GM12878 (cell line): ENCODE measurements at regions not wholly inside any gene's neighbourhood (a gene's known extent, or its start where the extent isn't known, plus 50 kb on each side); places are given as distances from the start of the nearest gene placed in this dataset.

ENCODE experiments used
- ATAC-seq: fragments of 200-7000 bp; cut with Tn5 transposase; 3 replicates; pipeline ENCODE4 v1.9.1; 2020; ENCODE audit warnings: mild to moderate bottlenecking, moderate library complexity
- BruUV-seq: library from RNA; stranded (reverse); fragments of 400-500 nt; replicated peaks from 2 replicates; lab custom pipeline; 2021; lab: Mats Ljungman, UMichigan
- CTCF ChIA-PET: fragments of 300-600 bp; sonication (Branson Sonifier 250); formaldehyde crosslinking; extraction: SDS; loops from one replicate; lab custom pipeline; 2021; ENCODE audit warnings: inconsistent platforms; lab: Yijun Ruan, JAX
- POLR2A ChIA-PET: fragments of 350-600 bp; formaldehyde crosslinking; extraction: SDS; loops from one replicate; lab custom pipeline; 2021; ENCODE audit warnings: inconsistent platforms; lab: Charles Lee
- RAD21 ChIA-PET: fragments of 300-600 bp; sonication (Branson Sonifier 250); formaldehyde crosslinking; loops from one replicate; lab custom pipeline; 2023; ENCODE audit warnings: antibody characterized with exemption; ENCODE audit not compliant: unreplicated experiment; lab: Charles Lee
- SMC1A ChIA-PET: fragments of 300-600 bp; sonication (Branson Sonifier 250); formaldehyde crosslinking; loops from one replicate; lab custom pipeline; 2023; ENCODE audit not compliant: unreplicated experiment, uncharacterized antibody; lab: Charles Lee
- DNase-seq: peaks from one replicate; pipeline ENCODE4 v3.0.0-alpha.2; 2011; ENCODE audit warnings: low read depth, low spot score
- FAIRE-seq: peaks from 3 replicates; lab custom pipeline; 2011; peaks lifted over from hg19 to GRCh38; lab: Jason Lieb, UNC
- H2AFZ ChIP-seq: 2 replicates; pipeline ENCODE4 v1.6.0; 2011; ENCODE audit warnings: low read depth, low read length, control low read depth; ENCODE audit not compliant: control insufficient read depth
- H3K27ac ChIP-seq: 2 replicates; pipeline ENCODE4 v1.5.1; 2011; ENCODE audit warnings: control low read depth; ENCODE audit not compliant: control insufficient read depth, insufficient read depth
- H3K27me3 ChIP-seq, 2 experiments: replicated peaks in 1 of 2; 2 replicates each; pipeline versions ENCODE4 v1.6.0 to v1.6.1; 2011; ENCODE audit warnings: low read length in 1 of 2; ENCODE audit not compliant: control insufficient read depth in 2 of 2, insufficient read depth in 2 of 2
- H3K36me3 ChIP-seq, 2 experiments: 2 replicates each; pipeline ENCODE4 v1.5.1; 2011; ENCODE audit warnings: low read length in 1 of 2; ENCODE audit not compliant: control insufficient read depth in 2 of 2, insufficient read depth in 2 of 2
- H3K4me1 ChIP-seq: 2 replicates; pipeline ENCODE4 v1.6.1; 2011; ENCODE audit warnings: mild to moderate bottlenecking, low read length, moderate library complexity, mixed read lengths; ENCODE audit not compliant: control insufficient read depth, insufficient read depth
- H3K4me2 ChIP-seq: 2 replicates; pipeline ENCODE4 v1.6.0; 2011; ENCODE audit warnings: control low read depth; ENCODE audit not compliant: control insufficient read depth, insufficient read depth
- H3K4me3 ChIP-seq: fragments of 200-600 bp; sonication (generic); 2 replicates; pipeline ENCODE4 v1.5.1; 2016
- H3K79me2 ChIP-seq: 2 replicates; pipeline ENCODE4 v1.6.0; 2011; ENCODE audit warnings: low read length; ENCODE audit not compliant: control insufficient read depth, insufficient read depth
- H3K9ac ChIP-seq: 2 replicates; pipeline ENCODE4 v1.8.0; 2011; ENCODE audit warnings: low read length, control low read depth, mixed read lengths; ENCODE audit not compliant: control insufficient read depth, insufficient read depth
- H3K9me3 ChIP-seq: replicated peaks from 3 replicates; pipeline ENCODE4 v1.5.1; 2011; ENCODE audit warnings: mild to moderate bottlenecking, low read length; ENCODE audit not compliant: control insufficient read depth, insufficient read depth
- H4K20me1 ChIP-seq: 2 replicates; pipeline ENCODE4 v1.6.0; 2011; ENCODE audit not compliant: control insufficient read depth, insufficient read depth
- IRF4 ChIP-seq: IDR thresholded peaks from 2 replicates; pipeline ENCODE4 v1.6.1; 2011; ENCODE audit warnings: low read depth, low read length
- JUND ChIP-seq: IDR thresholded peaks from 2 replicates; pipeline ENCODE4 v1.6.1; 2012; ENCODE audit warnings: low read depth, mild to moderate bottlenecking, low read length, improper control_type of control experiment, moderate library complexity
- NBN ChIP-seq: fragments of 450-650 bp; IDR thresholded peaks from 2 replicates; pipeline ENCODE4 v1.6.1; 2016
- NR2F1 ChIP-seq: fragments of 450-650 bp; conservative IDR thresholded peaks from 2 replicates; pipeline ENCODE4 v1.6.1; 2017; ENCODE audit warnings: mild to moderate bottlenecking
- POU2F2 ChIP-seq: IDR thresholded peaks from 3 replicates; pipeline ENCODE4 v1.6.1; 2011; ENCODE audit warnings: low read depth, mild to moderate bottlenecking, low read length, borderline replicate concordance
- RAD51 ChIP-seq: fragments of 450-650 bp; IDR thresholded peaks from 2 replicates; pipeline ENCODE4 v1.6.1; 2016; ENCODE audit warnings: moderate library complexity, mild to moderate bottlenecking, inconsistent platforms
- SMARCA5 ChIP-seq: fragments of 450-650 bp; IDR thresholded peaks from 2 replicates; pipeline ENCODE4 v1.6.1; 2017; ENCODE audit warnings: mild to moderate bottlenecking
- WGBS: methylation state at CpG from one replicate; pipeline ENCODE4 v1.1.6; 2016; ENCODE audit warnings: low lambda C conversion rate; ENCODE audit not compliant: insufficient replicate concordance, insufficient coverage; ENCODE audit errors: missing lambda C conversion rate; 5-methylcytosine and 5-hydroxymethylcytosine counted together
- in situ Hi-C: fragments of 300-500 bp; cut with MboI; formaldehyde crosslinking; loops from 9 replicates; pipeline ENCODE4 v1.14.3; 2018; ENCODE audit warnings: mixed read lengths
- intact Hi-C: fragments of 100-400 bp; cut with micrococcal nuclease; formaldehyde crosslinking; loops from one replicate; pipeline ENCODE4 v1.14.2; 2022; ENCODE audit not compliant: unreplicated experiment

GRCh38 chr2:64779117-64779690, 125.5 kb upstream of the SERTAD2 start:
- TF ChIP-seq IRF4 = no peak
- TF ChIP-seq POU2F2 = no peak
- TF ChIP-seq NR2F1 = no peak
- DNase-seq = no peak
- 65% methylated on average over 5 of the region's 5 CpGs for WGBS
- intact Hi-C loops (no loop called here), in situ Hi-C loops (no loop called here)
- ChIA-PET RAD21 (no interaction called here), SMC1A (interaction anchor here (0.5 to 3.4 kb wide), 2 partner anchors 9 to 60 kb away, joined by 3 to 11 read pairs; no protein-coding TSS in a partner anchor), CTCF (no interaction called here), POLR2A (no interaction called here)
- Histone ChIP-seq H3K36me3 (no peaks in the 10 kb centered on the region), H3K9me3 (no peaks in the 10 kb centered on the region; the same call in 2 of the 3 replicates), H3K4me1 (peaks cover 2% of the 10 kb centered on the region; the same call in 1 of the 2 replicates), H3K9ac (no peak overlapping the region), H3K27ac (no peak overlapping the region), H3K4me3 (no peak overlapping the region), H2AFZ (no peak overlapping the region), H4K20me1 (no peaks in the 10 kb centered on the region), H3K79me2 (no peaks in the 10 kb centered on the region), H3K4me2 (no peak overlapping the region), H3K27me3 (no peaks in the 10 kb centered on the region)
- no peak for FAIRE-seq
- ATAC-seq = peak; percentile 22; the same call in 2 of the 3 replicates
- no TSS peak for BruUV-seq

GRCh38 chr2:64780041-64780440, 126.3 kb upstream of the SERTAD2 start:
- CTCF ChIA-PET = interaction anchor here (1.2 kb wide), 1 partner anchor 16 kb away, joined by 3 read pairs; no protein-coding TSS in a partner anchor

More at GRCh38 chr2:64780041-64780440, 126.3 kb upstream of the SERTAD2 start:
- peaks cover 8% of the 10 kb centered on the region; the same call in 1 of the 2 replicates for H3K4me1 ChIP-seq
- H3K79me2 ChIP-seq = no peaks in the 10 kb centered on the region
- BruUV-seq = no TSS peak
- ChIA-PET POLR2A (no interaction called here), SMC1A (interaction anchor here (1.5 to 3.4 kb wide), 3 partner anchors 10 to 71 kb away, joined by 3 to 11 read pairs (median 6); no protein-coding TSS in a partner anchor), RAD21 (no interaction called here)
- no peak overlapping the region for H3K27ac ChIP-seq
- DNase-seq = no peak
- intact Hi-C loops (no loop called here), in situ Hi-C loops (no loop called here)
- no peak overlapping the region for H3K4me3 ChIP-seq
- H2AFZ ChIP-seq = no peak overlapping the region
- H4K20me1 ChIP-seq = no peaks in the 10 kb centered on the region
- H3K4me2 ChIP-seq = no peak overlapping the region
- FAIRE-seq = no peak
- no peaks in the 10 kb centered on the region for H3K27me3 ChIP-seq
- H3K9me3 ChIP-seq = no peaks in the 10 kb centered on the region; the same call in 2 of the 3 replicates
- no peak for ATAC-seq
- no peak for TF ChIP-seq SMARCA5
- no peak for TF ChIP-seq NBN
- no peak for TF ChIP-seq JUND
- no peak for TF ChIP-seq RAD51
- 93% methylated on average over 6 of the region's 6 CpGs for WGBS
- H3K36me3 ChIP-seq = no peaks in the 10 kb centered on the region
- no peak overlapping the region for H3K9ac ChIP-seq
